ENCODE measurements at regions not wholly inside any gene's neighbourhood (a gene's known extent, or its start where the extent isn't known, plus 50 kb on each side); places are given as distances from the start of the nearest gene placed in this dataset.

GRCh38 chr3:187931101-187931500, 185.8 kb upstream of the BCL6 start:
- no peak for DNase-seq (ENCODE audit: low read depth in 3 of 3)

- no peak for DNase-seq (ENCODE audit: low read depth in 3 of 3)
Measured at GRCh38 chr3:187931770-187932278, 186.6 kb upstream of the BCL6 start.

- DNase-seq (ENCODE audit: low read depth in 3 of 3) = no peak
Measured at GRCh38 chr3:187932530-187932929, 187.3 kb upstream of the BCL6 start.

GRCh38 chr3:187935623-187936156, 190.4 kb upstream of the BCL6 start:
- DNase-seq (ENCODE audit: low read depth in 3 of 3) = no peak

GRCh38 chr3:187936676-187937075, 191.4 kb upstream of the BCL6 start:
- no peak for DNase-seq (ENCODE audit: low read depth in 3 of 3)

DNA sequence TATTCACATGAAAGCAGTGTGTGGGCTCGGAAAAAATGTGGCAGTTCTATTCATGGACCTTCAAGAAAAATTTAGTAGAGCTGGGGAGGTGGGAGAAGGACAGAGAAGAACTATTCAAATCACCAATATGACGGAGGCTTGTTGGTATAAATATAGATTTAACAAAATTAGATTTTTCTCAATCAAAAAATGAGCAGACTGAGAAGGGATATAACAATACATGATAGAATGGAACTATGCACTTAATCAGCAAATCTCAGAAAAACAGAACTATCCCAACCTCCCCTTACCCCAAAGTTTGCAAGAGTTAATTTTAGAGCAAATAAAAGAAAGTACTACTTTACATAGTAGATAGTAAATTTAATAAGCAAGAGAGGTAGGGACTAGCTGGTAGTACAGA, 194.6 kb upstream of the BCL6 start:
- DNase-seq (ENCODE audit: low read depth in 3 of 3) = no peak

GRCh38 chr3:187941135-187941847, 196.0 kb upstream of the BCL6 start:
- no peak for DNase-seq (ENCODE audit: low read depth in 3 of 3)

DNA sequence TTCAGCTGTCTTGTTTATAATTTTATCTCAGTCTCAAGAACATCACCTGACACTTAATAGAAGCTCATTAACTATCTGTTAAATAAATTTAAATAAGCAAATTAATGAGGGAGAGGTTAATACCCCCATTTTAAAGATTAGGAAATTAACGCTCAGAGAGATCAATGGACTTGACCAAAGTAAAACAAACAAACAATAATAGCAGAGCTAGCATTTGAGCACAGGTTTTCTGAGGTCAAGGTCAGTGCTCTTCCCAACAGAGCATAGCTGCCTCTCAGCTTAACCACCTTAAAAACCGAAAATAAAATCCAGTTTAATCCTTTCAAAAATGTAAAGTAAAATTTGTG, 196.6 kb upstream of the BCL6 start:
- DNase-seq (ENCODE audit: low read depth in 3 of 3) = no peak

DNA sequence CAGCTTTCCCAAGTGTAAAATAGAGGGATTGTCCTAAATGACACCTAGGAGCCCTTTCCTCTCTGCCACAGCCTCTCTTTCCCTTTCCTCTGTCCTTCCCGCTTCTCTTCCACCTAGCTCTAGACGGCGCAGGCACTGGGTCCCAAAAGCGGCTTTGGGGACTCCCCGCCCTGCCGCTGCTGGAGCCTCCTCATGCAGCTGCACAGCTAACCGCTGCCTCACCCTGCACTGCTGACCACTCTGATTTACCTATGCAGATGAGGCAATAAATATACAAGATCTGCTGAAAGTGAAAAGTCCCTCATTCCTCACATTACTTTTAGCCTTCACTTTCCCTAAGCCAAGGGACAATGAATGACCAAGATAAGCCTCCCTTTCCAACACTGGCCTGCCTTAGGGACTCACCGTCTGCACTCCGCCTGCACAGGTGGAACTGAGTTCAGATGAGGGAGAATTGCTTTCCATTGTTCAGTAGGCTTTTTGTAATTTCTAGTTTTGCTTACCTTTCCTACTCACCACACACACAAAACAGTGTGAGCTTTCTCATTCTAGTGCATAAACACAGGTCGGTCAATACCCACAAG, 197.5 kb upstream of the BCL6 start:
- DNase-seq (ENCODE audit: low read depth in 3 of 3) = no peak

DNA sequence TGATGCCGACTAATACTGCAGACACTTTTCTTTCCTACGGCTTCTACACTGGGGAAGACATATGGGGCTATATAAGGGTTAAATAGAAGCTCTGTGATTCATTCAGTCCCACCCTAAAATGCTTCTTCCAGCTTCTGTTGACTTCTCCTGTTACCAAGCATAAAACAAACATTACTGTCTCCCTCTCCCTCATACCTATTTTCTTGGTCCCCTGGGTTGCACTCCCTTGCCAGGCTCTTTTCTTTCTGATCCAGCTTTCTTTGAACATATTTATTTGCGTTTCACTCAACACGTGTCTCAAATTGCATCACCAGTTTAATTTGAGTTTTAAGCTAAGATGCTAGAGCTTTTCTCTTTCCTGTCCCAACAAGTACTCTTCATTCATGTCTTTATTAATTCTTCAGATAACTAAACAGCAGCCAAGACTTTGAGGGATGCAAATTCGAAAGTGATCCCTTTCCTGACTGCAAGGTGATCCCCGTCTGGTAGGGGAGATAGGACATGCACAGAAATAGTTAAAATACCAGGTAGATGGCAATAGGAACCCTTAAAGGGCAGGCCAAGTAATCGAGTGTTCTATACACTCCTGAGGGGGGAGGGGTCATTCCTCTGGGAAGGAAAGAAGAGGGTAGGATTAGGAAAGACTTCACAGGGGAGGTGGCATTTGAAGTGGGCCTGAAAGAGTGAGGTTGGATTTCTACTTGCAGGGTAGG, 198.6 kb upstream of the BCL6 start:
- no peak for DNase-seq (ENCODE audit: low read depth in 3 of 3)

GRCh38 chr3:187944390-187945179, 199.3 kb upstream of the BCL6 start:
- no peak for DNase-seq (ENCODE audit: low read depth in 3 of 3)

DNA sequence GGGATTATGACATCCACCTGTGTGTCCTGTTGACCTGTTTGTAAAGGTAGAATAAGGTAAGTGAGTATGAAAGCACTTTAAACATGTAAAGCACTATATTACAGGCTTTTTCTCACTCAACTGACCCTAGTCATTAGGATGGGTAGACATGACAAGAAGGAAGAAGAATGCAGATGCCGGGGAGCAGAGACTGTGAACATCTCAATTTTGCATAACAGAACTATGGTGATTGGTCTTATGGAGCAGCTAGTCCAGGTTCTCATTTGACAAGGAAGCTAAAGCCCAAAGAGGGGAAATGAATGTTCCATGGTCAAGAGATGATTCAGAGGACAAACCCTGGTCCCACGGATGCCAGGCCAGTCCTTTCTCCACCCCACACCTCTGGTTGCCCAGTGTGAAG, 200.1 kb upstream of the BCL6 start:
- DNase-seq (ENCODE audit: low read depth in 3 of 3) = no peak

GRCh38 chr3:187946163-187946691, 201.0 kb upstream of the BCL6 start:
- DNase-seq (ENCODE audit: low read depth in 3 of 3) = no peak

DNA sequence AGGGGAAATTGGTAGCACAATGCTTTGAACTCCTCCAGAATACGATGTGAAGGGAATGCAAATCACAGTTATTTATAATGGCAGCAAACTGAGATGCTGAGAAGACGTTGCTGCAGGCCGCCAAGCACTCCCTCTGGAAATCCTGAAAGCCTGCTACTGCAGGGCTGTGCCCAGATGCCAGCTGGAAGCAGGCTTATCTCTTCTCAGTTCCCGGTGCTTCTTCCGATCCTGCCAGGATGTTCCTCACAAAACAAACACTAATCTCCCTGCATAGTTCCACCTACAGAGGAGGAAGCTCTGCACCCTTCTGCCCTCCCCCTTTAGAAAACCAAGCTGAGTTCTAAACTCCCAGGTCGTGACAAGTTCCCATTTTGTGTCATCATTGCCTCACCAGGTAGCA, 201.7 kb upstream of the BCL6 start:
- no peak for DNase-seq (ENCODE audit: low read depth in 3 of 3)

- DNase-seq (ENCODE audit: low read depth in 3 of 3) = no peak
Measured at GRCh38 chr3:187947927-187948682, 202.8 kb upstream of the BCL6 start.

GRCh38 chr3:187949093-187949820, 204.0 kb upstream of the BCL6 start:
- DNase-seq (ENCODE audit: low read depth in 3 of 3) = no peak

DNA sequence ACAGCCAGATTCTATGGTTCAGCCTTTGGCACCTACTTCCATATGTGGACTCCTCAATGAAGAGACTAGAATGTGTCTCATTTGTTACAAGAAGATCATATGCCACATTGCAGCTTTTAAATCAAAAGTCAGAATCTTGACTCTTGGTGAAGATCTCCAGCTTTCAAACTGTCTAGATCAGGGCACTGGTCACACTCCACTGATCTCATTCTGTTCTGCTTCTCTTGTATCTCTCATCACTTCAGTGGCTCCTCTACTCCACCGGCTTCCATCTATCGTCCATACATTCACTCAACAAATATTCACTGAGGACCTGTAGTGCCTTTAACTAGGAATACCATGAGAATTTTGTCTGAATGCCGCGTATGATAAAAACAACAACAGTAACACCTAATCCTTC, 203.3 kb upstream of the LPP start:
- no peak for DNase-seq (ENCODE audit: low read depth in 3 of 3)

- no peak for DNase-seq (ENCODE audit: low read depth in 3 of 3)
Measured at GRCh38 chr3:187951452-187952190, 202.3 kb upstream of the LPP start.

DNA sequence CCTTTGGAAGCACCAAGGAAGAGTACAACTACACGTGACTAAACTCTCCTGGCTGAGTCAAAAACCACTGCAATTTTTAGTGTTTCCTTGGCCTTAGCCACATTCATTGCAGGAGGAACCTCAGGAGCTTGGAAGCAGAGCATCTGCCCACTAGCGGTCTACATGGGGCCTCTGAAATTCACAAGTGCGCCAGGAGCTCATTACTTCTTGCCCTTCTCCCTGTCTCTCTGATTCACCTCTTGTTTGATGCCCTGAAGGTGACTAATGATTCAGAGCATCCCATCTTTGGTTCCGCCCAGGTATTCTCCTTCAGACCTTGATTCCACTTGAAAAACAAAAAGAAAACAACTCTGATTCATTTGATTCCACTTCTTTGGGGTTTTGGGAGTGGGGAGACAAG, 201.1 kb upstream of the LPP start:
- DNase-seq (ENCODE audit: low read depth in 3 of 3) = no peak

DNA sequence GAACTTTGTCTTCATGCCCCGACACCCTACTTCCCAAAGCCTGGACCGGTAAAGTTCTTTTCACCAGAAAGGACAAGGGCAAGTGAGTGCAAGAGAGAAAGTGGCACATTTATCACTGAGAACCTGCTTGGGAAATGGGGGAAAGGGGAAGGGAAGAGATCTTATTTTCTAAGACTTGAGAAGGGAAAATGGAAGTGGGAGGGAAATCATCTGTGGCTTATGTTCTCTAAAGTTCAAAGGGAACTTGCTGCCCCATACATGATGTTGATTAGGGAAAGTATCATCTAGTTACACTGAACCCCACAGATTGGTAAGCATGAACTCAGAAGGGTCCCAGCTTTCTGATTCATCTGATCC, 199.5 kb upstream of the LPP start:
- no peak for DNase-seq (ENCODE audit: low read depth in 3 of 3)

All from stimulated activated CD4-positive, alpha-beta T cell treated with anti-CD3 and anti-CD28 coated beads, TNF-alpha, amount 100 ng/mL, for 4 hours (primary cell).